Prostate gland (tissue), 2 donors: ENCODE measurements at regions not wholly inside any gene's neighbourhood (a gene's known extent, or its start where the extent isn't known, plus 50 kb on each side); places are given as distances from the start of the nearest gene placed in this dataset.

Experiments
- CTCF ChIP-seq, 4 experiments: fragments of 200-600 bp in 2 of 4; fragments of 450-650 bp in 2 of 4; sonication (generic) in 2 of 4; IDR thresholded peaks; 1 replicate in 3 of 4; 2 replicates in 1 of 4; pipeline ENCODE4 v1.5.1; 2016 to 2019; ENCODE audit warnings: antibody characterized with exemption in 4 of 4, mild to moderate bottlenecking in 2 of 4, moderate library complexity in 2 of 4
- POLR2A ChIP-seq: fragments of 450-650 bp; IDR thresholded peaks from one replicate; pipeline ENCODE4 v1.6.1; 2016; ENCODE audit warnings: antibody characterized with exemption, mild to moderate bottlenecking

GRCh38 chr9:26658476-26658875, 234.1 kb downstream of the CAAP1 start:
- TF ChIP-seq CTCF (IDR thresholded peaks at IDR 0.05) (no peak), POLR2A (no peak)
